H9 (cell line): ENCODE measurements at regions not wholly inside any gene's neighbourhood (a gene's known extent, or its start where the extent isn't known, plus 50 kb on each side); places are given as distances from the start of the nearest gene placed in this dataset.
A peak's percentile ranks its signal among the peaks of the same experiment; 100 is the strongest.

ENCODE experiments used
- DNase-seq: peaks from one replicate; pipeline ENCODE4 v3.0.0-alpha.2; 2017
- H2AFZ ChIP-seq: one replicate; pipeline ENCODE4 v1.6.1; 2013; ENCODE audit warnings: mild to moderate bottlenecking, low read length, control low read depth, moderate library complexity
- H2AK5ac ChIP-seq: 2 replicates; pipeline ENCODE4 v1.6.1; 2013; ENCODE audit warnings: low read length, control low read depth, mixed read lengths; ENCODE audit not compliant: insufficient read length
- H2BK120ac ChIP-seq: one replicate; pipeline ENCODE4 v1.6.1; 2013; ENCODE audit warnings: low read depth, mild to moderate bottlenecking, low read length, control low read depth, inconsistent platforms; ENCODE audit not compliant: poor library complexity, severe bottlenecking
- H2BK12ac ChIP-seq: 2 replicates; pipeline ENCODE4 v1.6.1; 2013; ENCODE audit warnings: low read length, control low read depth, mixed read lengths, low read depth; ENCODE audit not compliant: insufficient read length
- H2BK15ac ChIP-seq: 2 replicates; pipeline ENCODE4 v1.6.1; 2013; ENCODE audit warnings: low read depth, low read length, control low read depth
- H2BK20ac ChIP-seq: one replicate; pipeline ENCODE4 v1.6.1; 2013; ENCODE audit warnings: low read depth, mild to moderate bottlenecking, low read length, control low read depth, inconsistent platforms; ENCODE audit not compliant: poor library complexity, severe bottlenecking
- H2BK5ac ChIP-seq: 2 replicates; pipeline ENCODE4 v1.6.1; 2013; ENCODE audit warnings: low read length, control low read depth, mixed read lengths; ENCODE audit not compliant: insufficient read length
- H3K14ac ChIP-seq: 2 replicates; pipeline ENCODE4 v1.6.1; 2013; ENCODE audit warnings: low read length, control low read depth; ENCODE audit not compliant: insufficient read depth
- H3K18ac ChIP-seq: 2 replicates; pipeline ENCODE4 v1.6.1; 2013; ENCODE audit warnings: low read depth, mild to moderate bottlenecking, mixed read lengths, low read length, control low read depth; ENCODE audit not compliant: insufficient read length
- H3K23ac ChIP-seq: 2 replicates; pipeline ENCODE4 v1.6.1; 2013; ENCODE audit warnings: low read length, control low read depth, mixed read lengths, low read depth; ENCODE audit not compliant: insufficient read length
- H3K23me2 ChIP-seq: 2 replicates; pipeline ENCODE4 v1.6.1; 2013; ENCODE audit warnings: low read depth, mild to moderate bottlenecking, mixed read lengths, low read length, control low read depth; ENCODE audit not compliant: insufficient read length, poor library complexity, severe bottlenecking
- H3K27ac ChIP-seq: 2 replicates; pipeline ENCODE4 v1.5.1; 2013; ENCODE audit warnings: low read length, control low read depth, mixed read lengths, low read depth; ENCODE audit not compliant: insufficient read length
- H3K27me3 ChIP-seq: 2 replicates; pipeline ENCODE4 v1.6.1; 2013; ENCODE audit warnings: low read length, control low read depth, inconsistent platforms; ENCODE audit not compliant: insufficient read depth
- H3K4ac ChIP-seq: 2 replicates; pipeline ENCODE4 v1.6.1; 2013; ENCODE audit warnings: low read depth, mild to moderate bottlenecking, control low read depth, inconsistent platforms, low read length, moderate library complexity
- H3K4me1 ChIP-seq: 2 replicates; pipeline ENCODE4 v1.6.1; 2013; ENCODE audit warnings: low read length, control low read depth, inconsistent platforms; ENCODE audit not compliant: insufficient read depth
- H3K4me2 ChIP-seq: 2 replicates; pipeline ENCODE4 v1.6.1; 2013; ENCODE audit warnings: low read length, control low read depth, mixed read lengths; ENCODE audit not compliant: insufficient read length, insufficient read depth
- H3K56ac ChIP-seq: 2 replicates; pipeline ENCODE4 v1.6.1; 2013; ENCODE audit warnings: low read depth, mild to moderate bottlenecking, mixed read lengths, low read length, control low read depth; ENCODE audit not compliant: insufficient read length
- H3K79me1 ChIP-seq: 2 replicates; pipeline ENCODE4 v1.6.1; 2013; ENCODE audit warnings: low read depth, mild to moderate bottlenecking, moderate library complexity, low read length, control low read depth, inconsistent platforms; ENCODE audit not compliant: insufficient read depth, poor library complexity, severe bottlenecking
- H3K79me2 ChIP-seq: 2 replicates; pipeline ENCODE4 v1.6.1; 2013; ENCODE audit warnings: low read length, control low read depth, inconsistent platforms; ENCODE audit not compliant: insufficient read depth
- H3K9ac ChIP-seq: 2 replicates; pipeline ENCODE4 v1.6.1; 2013; ENCODE audit warnings: low read length, control low read depth, mixed read lengths; ENCODE audit not compliant: insufficient read length; ENCODE audit errors: extremely low read depth
- H3K9me3 ChIP-seq: one replicate; pipeline ENCODE4 v1.6.1; 2013; ENCODE audit warnings: low read depth, low read length, inconsistent platforms; ENCODE audit not compliant: control insufficient read depth
- H3T11ph ChIP-seq: one replicate; pipeline ENCODE4 v1.6.1; 2013; ENCODE audit warnings: mild to moderate bottlenecking, low read length, control low read depth, inconsistent platforms
- H4K20me1 ChIP-seq: one replicate; pipeline ENCODE4 v1.6.1; 2013; ENCODE audit not compliant: control insufficient read depth, insufficient read length, insufficient read depth
- H4K5ac ChIP-seq: 2 replicates; pipeline ENCODE4 v1.6.1; 2013; ENCODE audit warnings: low read depth, mild to moderate bottlenecking, mixed read lengths, low read length, control low read depth; ENCODE audit not compliant: insufficient read length
- H4K8ac ChIP-seq: replicated peaks from 2 replicates; pipeline ENCODE4 v1.6.1; 2013; ENCODE audit warnings: low read length, control low read depth, mixed read lengths, low read depth; ENCODE audit not compliant: insufficient read length
- H4K91ac ChIP-seq: 2 replicates; pipeline ENCODE4 v1.6.1; 2013; ENCODE audit warnings: low read depth, mild to moderate bottlenecking, moderate library complexity, mixed read lengths, low read length, control low read depth; ENCODE audit not compliant: insufficient read length
- H3K27ac Mint-ChIP-seq, 3 experiments: 2 replicates in 2 of 3; 3 replicates in 1 of 3; pipeline ENCODE4 v1.8.0; 2020 to 2021; ENCODE audit warnings: mixed read lengths in 3 of 3, mild to moderate bottlenecking in 1 of 3, moderate library complexity in 1 of 3
- H3K27me3 Mint-ChIP-seq: 2 replicates; pipeline ENCODE4 v1.8.0; 2021; ENCODE audit warnings: low read depth, mild to moderate bottlenecking, moderate library complexity, mixed read lengths
- H3K36me3 Mint-ChIP-seq, 3 experiments: 2 replicates in 2 of 3; 3 replicates in 1 of 3; pipeline ENCODE4 v1.8.0; 2020 to 2021; ENCODE audit warnings: low read depth in 3 of 3, mixed read lengths in 3 of 3; ENCODE audit not compliant: insufficient read depth in 1 of 3
- H3K4me1 Mint-ChIP-seq, 2 experiments: 2 replicates each; pipeline ENCODE4 v1.8.0; 2020; ENCODE audit warnings: mixed read lengths in 2 of 2
- H3K4me3 Mint-ChIP-seq, 2 experiments: 2 replicates in 1 of 2; 3 replicates in 1 of 2; pipeline ENCODE4 v1.8.0; 2020 to 2021; ENCODE audit warnings: mild to moderate bottlenecking in 2 of 2, mixed read lengths in 2 of 2, moderate library complexity in 1 of 2
- H3K9me3 Mint-ChIP-seq, 2 experiments: 2 replicates in 1 of 2; 3 replicates in 1 of 2; pipeline ENCODE4 v1.8.0; 2020; ENCODE audit warnings: mild to moderate bottlenecking in 2 of 2, mixed read lengths in 2 of 2, moderate library complexity in 1 of 2
- CTCF ChIP-seq: fragments of 200-600 bp; sonication (generic); conservative IDR thresholded peaks from 3 replicates; pipeline ENCODE4 v1.8.0; 2021; ENCODE audit warnings: antibody characterized with exemption, mild to moderate bottlenecking
- WGBS: extraction: QIAGEN DNeasy Blood & Tissue Kit; methylation state at CpG from one replicate; pipeline ENCODE4 v1.1.7; 2013; ENCODE audit warnings: missing lambda C conversion rate, low lambda C conversion rate, mixed read lengths; ENCODE audit not compliant: insufficient read length; ENCODE audit errors: extremely low coverage; 5-methylcytosine and 5-hydroxymethylcytosine counted together

DNA sequence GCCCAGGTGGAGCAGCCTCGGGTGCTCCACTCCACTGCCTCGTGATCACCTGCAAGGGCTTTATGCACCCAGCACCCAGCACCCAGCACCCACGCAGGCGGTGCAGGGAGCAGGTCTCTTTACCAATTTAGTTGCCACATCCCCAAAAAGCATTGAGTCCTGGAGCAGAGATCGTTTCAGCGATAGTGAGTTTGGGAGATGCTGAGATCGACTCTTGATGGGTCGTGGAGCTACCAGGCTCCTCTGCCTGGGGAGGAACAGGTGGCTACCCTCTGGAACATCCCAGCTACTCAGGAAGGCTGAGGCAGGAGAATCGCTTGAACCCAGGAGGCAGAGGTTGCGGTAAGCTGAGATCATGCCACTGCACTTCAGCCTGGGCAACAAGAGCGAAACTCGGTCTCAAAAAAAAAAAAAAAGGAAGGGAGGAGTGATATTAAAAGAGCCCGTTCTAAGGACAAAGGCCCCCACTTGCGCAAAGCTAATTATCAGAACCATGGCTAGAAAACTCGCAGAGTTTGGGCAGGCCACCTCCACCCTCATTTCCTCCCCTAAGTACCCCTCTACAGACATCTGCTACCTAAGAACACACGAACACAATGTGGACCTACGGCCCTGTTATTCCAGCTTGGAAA, 106.5 kb upstream of the SLC45A1 start:
- no peak overlapping the region for H2BK120ac ChIP-seq
- H3T11ph ChIP-seq: no peak overlapping the region
- no peak overlapping the region for H3K14ac ChIP-seq
- H3K18ac ChIP-seq: no peak overlapping the region
- no peak for DNase-seq
- no peak overlapping the region for H2BK20ac ChIP-seq
- no peaks in the 10 kb centered on the region for H3K36me3 Mint-ChIP-seq
- H3K4me1 ChIP-seq: peaks cover 2% of the 10 kb centered on the region; the same call in 1 of the 2 replicates
- WGBS: no CpG with 5 or more reads among the region's 17 CpGs
- no peak for TF ChIP-seq CTCF
- H3K27me3 Mint-ChIP-seq: peaks cover 10% of the 10 kb centered on the region
- peaks cover 40 to 46% of the 10 kb centered on the region in 2 experiments for H3K4me1 Mint-ChIP-seq
- no peaks in the 10 kb centered on the region for H3K79me2 ChIP-seq
- no peak overlapping the region for H2BK5ac ChIP-seq
- H2BK12ac ChIP-seq: no peak overlapping the region
- no peak overlapping the region for H4K5ac ChIP-seq
- no peak overlapping the region for H4K8ac ChIP-seq
- no peak overlapping the region for H3K27ac ChIP-seq
- no peak overlapping the region for H2AK5ac ChIP-seq
- H3K27me3 ChIP-seq: no peaks in the 10 kb centered on the region
- H3K4me3 Mint-ChIP-seq: no peak overlapping the region
- no peaks in the 10 kb centered on the region; a peak in 1 of 5 replicates for H3K9me3 Mint-ChIP-seq
- H3K56ac ChIP-seq: no peak overlapping the region
- no peak overlapping the region for H3K4ac ChIP-seq
- H3K4me2 ChIP-seq: no peak overlapping the region
- no peaks in the 10 kb centered on the region for H4K20me1 ChIP-seq
- no peaks in the 10 kb centered on the region for H3K79me1 ChIP-seq
- H3K23me2 ChIP-seq: no peaks in the 10 kb centered on the region
- no peak overlapping the region for H4K91ac ChIP-seq
- H2AFZ ChIP-seq: no peak overlapping the region
- H2BK15ac ChIP-seq: no peak overlapping the region
- H3K9me3 ChIP-seq: no peaks in the 10 kb centered on the region
- H3K27ac Mint-ChIP-seq: peak overlapping the region in 2 of 3 experiments; percentile 21 to 32; a peak in 2 of 7 replicates
- H3K23ac ChIP-seq: no peak overlapping the region
- no peak overlapping the region for H3K9ac ChIP-seq
